Body of pancreas (tissue), 4 donors: ENCODE measurements at regions not wholly inside any gene's neighbourhood (a gene's known extent, or its start where the extent isn't known, plus 50 kb on each side); places are given as distances from the start of the nearest gene placed in this dataset.

Source experiments
- CTCF ChIP-seq, 7 experiments: fragments of 450-650 bp in 4 of 7; fragments of 200-600 bp in 3 of 7; sonication (generic) in 3 of 7; IDR thresholded peaks; one replicate each; pipeline ENCODE4 v1.5.1; 2016 to 2019; ENCODE audit warnings: antibody characterized with exemption in 7 of 7
- POLR2A ChIP-seq, 3 donors: fragments of 450-650 bp; IDR thresholded peaks; one replicate each; pipeline ENCODE4 v1.6.1; 2016; ENCODE audit warnings: antibody characterized with exemption in 3 of 3, mild to moderate bottlenecking in 2 of 3

GRCh38 chrX:40508560-40508959, 72.2 kb upstream of the ATP6AP2 start:
- TF ChIP-seq CTCF (IDR thresholded peaks at IDR 0.05) (no peak), POLR2A (IDR thresholded peaks at IDR 0.05) (no peak)
